Activated naive CD4-positive, alpha-beta T cell treated with anti-CD3 and anti-CD28 coated beads, Interleukin-2, amount 10 ng/mL, durations not matched to agents 7 days and 5 days (primary cell): ENCODE measurements at regions not wholly inside any gene's neighbourhood (a gene's known extent, or its start where the extent isn't known, plus 50 kb on each side); places are given as distances from the start of the nearest gene placed in this dataset.

ENCODE experiments used
- CTCF ChIA-PET: fragments of 350-600 bp; sonication (Branson Sonifier 250); formaldehyde crosslinking; loops from one replicate; lab custom pipeline; 2021; ENCODE audit warnings: antibody characterized with exemption; lab: Charles Lee
- DNase-seq: peaks from one replicate; pipeline ENCODE4 v3.0.0-alpha.2; 2020
- H3K27ac Mint-ChIP-seq: one replicate; pipeline ENCODE4 v1.8.0; 2021; ENCODE audit warnings: mild to moderate bottlenecking, moderate library complexity, mixed read lengths
- H3K27me3 Mint-ChIP-seq: one replicate; pipeline ENCODE4 v1.8.0; 2021; ENCODE audit warnings: mild to moderate bottlenecking, mixed read lengths
- H3K36me3 Mint-ChIP-seq: one replicate; pipeline ENCODE4 v1.8.0; 2021; ENCODE audit warnings: mixed read lengths
- H3K4me1 Mint-ChIP-seq: one replicate; pipeline ENCODE4 v1.8.0; 2021; ENCODE audit warnings: mixed read lengths
- H3K4me3 Mint-ChIP-seq: one replicate; pipeline ENCODE4 v1.8.0; 2021; ENCODE audit warnings: mild to moderate bottlenecking, moderate library complexity, mixed read lengths
- H3K9me3 Mint-ChIP-seq: one replicate; pipeline ENCODE4 v1.8.0; 2021; ENCODE audit warnings: mixed read lengths

DNA sequence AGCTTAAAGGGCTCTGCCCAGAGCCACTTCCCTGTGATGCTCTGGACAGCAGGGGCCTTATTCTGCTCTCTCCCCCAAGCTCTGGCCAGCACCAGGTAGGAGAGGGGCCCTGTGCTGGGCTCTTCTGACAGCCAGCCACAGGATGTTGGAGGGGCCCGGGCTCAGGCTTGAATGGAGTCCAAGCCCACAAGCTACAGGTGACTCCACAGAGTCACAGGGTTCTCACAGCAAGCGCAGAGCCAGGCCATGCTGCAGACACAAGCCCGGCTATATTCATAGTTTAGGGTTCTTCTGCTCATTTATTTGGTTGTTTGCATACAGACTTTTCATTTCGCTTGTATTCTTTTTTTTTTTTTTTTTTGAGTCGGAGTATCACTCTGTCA, 1392.8 kb downstream of the BRD1 start:
- CTCF ChIA-PET, result no interaction called here
- no peaks in the 10 kb centered on the region for H3K4me1 Mint-ChIP-seq
- H3K9me3 Mint-ChIP-seq, result no peaks in the 10 kb centered on the region
- no peak for DNase-seq
- no peak overlapping the region for H3K4me3 Mint-ChIP-seq
- no peaks in the 10 kb centered on the region for H3K36me3 Mint-ChIP-seq
- no peak overlapping the region for H3K27ac Mint-ChIP-seq
- no peaks in the 10 kb centered on the region for H3K27me3 Mint-ChIP-seq

DNA sequence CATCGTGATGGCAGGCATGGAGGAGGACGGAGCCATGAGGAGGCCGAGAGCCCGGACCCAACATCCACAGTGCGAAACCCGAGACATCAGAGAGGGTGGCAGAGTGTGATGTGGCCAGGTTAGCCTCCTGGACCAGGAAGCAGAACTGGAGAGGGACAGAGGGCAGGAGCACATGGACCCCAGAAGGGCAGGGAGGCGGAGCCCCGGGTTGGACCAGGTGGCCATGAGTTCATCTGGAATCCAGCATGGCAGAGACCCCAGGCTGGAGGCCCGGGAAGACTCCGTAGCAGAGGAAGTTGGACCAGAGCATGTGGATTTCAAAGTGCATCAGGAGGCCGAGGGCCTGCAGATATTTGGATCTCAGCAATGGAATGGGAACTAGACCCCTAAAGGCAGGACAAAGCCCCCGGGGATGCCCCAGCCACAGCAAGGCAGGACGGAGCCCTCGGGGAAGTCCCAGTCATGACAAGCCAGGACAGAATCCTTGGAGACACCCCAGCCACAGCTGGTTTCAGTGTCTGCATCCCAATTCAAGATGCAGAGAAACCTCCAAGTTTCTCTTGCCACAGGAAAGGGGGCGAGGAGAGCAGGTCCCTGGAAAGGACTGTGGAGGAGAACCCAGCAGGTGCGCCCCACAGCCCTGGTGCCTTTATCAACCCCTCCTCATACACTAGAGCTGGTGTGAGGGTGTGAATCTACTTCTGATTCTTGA, 1393.4 kb downstream of the BRD1 start:
- DNase-seq, result no peak
- H3K36me3 Mint-ChIP-seq, result no peaks in the 10 kb centered on the region
- no peaks in the 10 kb centered on the region for H3K27me3 Mint-ChIP-seq
- CTCF ChIA-PET, result no interaction called here
- no peaks in the 10 kb centered on the region for H3K4me1 Mint-ChIP-seq
- no peaks in the 10 kb centered on the region for H3K9me3 Mint-ChIP-seq
- no peak overlapping the region for H3K4me3 Mint-ChIP-seq
- no peak overlapping the region for H3K27ac Mint-ChIP-seq

GRCh38 chr22:48433647-48434046, 1394.0 kb downstream of the BRD1 start:
- no peaks in the 10 kb centered on the region for H3K9me3 Mint-ChIP-seq
- no peaks in the 10 kb centered on the region for H3K36me3 Mint-ChIP-seq
- H3K4me3 Mint-ChIP-seq, result no peak overlapping the region
- no peak overlapping the region for H3K27ac Mint-ChIP-seq
- H3K4me1 Mint-ChIP-seq, result no peaks in the 10 kb centered on the region
- CTCF ChIA-PET, result no interaction called here
- H3K27me3 Mint-ChIP-seq, result no peaks in the 10 kb centered on the region
- no peak for DNase-seq

- H3K9me3 Mint-ChIP-seq, result no peaks in the 10 kb centered on the region
- DNase-seq, result no peak
- no peaks in the 10 kb centered on the region for H3K4me1 Mint-ChIP-seq
- H3K36me3 Mint-ChIP-seq, result no peaks in the 10 kb centered on the region
- no peaks in the 10 kb centered on the region for H3K27me3 Mint-ChIP-seq
- no peak overlapping the region for H3K4me3 Mint-ChIP-seq
- H3K27ac Mint-ChIP-seq, result no peak overlapping the region
- CTCF ChIA-PET, result no interaction called here
Measured at GRCh38 chr22:48432781-48433518, 1394.7 kb downstream of the BRD1 start.

- Mint-ChIP-seq H3K27me3 (no peaks in the 10 kb centered on the region), H3K36me3 (no peaks in the 10 kb centered on the region), H3K9me3 (no peaks in the 10 kb centered on the region), H3K27ac (no peak overlapping the region), H3K4me1 (no peaks in the 10 kb centered on the region), H3K4me3 (no peak overlapping the region)
- CTCF ChIA-PET, result no interaction called here
- no peak for DNase-seq
Measured at GRCh38 chr22:48431536-48432315, 1395.9 kb downstream of the BRD1 start.

- Mint-ChIP-seq H3K4me3 (no peak overlapping the region), H3K4me1 (no peaks in the 10 kb centered on the region), H3K36me3 (no peaks in the 10 kb centered on the region), H3K27me3 (no peaks in the 10 kb centered on the region), H3K9me3 (no peaks in the 10 kb centered on the region), H3K27ac (no peak overlapping the region)
- CTCF ChIA-PET, result no interaction called here
- DNase-seq, result no peak
Measured at GRCh38 chr22:48431014-48431413, 1396.7 kb downstream of the BRD1 start.

- CTCF ChIA-PET, result no interaction called here
- no peaks in the 10 kb centered on the region for H3K27me3 Mint-ChIP-seq
Measured at GRCh38 chr22:48429446-48430020, 1398.1 kb downstream of the BRD1 start.

DNA sequence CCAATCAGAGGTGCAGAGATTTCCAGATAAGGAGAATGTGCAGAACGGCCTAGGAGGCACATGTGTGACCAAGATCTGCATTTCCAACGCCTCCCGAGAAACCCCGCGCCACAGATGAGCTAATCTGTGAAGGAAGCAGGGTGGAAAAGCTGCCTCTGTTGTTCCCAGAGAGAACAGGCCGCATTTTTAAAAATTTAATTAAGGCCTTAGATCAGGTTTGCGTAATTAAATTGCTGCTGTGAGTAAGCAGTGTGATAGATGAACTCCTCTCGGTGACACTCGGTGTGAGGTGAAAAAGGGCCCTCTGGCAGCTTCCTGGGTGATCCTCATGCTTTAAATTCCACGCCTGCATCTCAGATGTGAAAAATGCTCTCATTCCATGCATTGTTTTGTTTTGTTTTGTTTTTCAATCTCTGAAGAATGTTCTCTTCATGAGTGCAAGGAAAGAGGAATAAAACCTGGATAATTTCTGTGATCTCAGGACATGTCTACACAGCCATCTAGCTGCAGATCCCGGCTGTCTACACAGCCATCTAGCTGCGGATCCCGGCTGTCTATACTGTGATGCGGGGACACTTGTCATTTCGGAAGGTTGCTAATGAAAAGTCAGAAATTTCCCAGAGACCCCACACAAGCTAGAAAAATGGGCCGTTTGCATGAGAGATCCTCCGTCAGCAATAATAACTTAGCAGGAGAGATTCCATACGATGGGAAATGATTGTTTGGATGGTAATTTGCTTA, 1398.9 kb downstream of the BRD1 start:
- CTCF ChIA-PET, result no interaction called here
- H3K4me3 Mint-ChIP-seq, result no peak overlapping the region
- H3K4me1 Mint-ChIP-seq, result no peaks in the 10 kb centered on the region
- no peaks in the 10 kb centered on the region for H3K9me3 Mint-ChIP-seq
- H3K36me3 Mint-ChIP-seq, result no peaks in the 10 kb centered on the region
- no peaks in the 10 kb centered on the region for H3K27me3 Mint-ChIP-seq
- H3K27ac Mint-ChIP-seq, result no peak overlapping the region
- DNase-seq, result no peak

More at GRCh38 chr22:48429446-48430020, 1398.1 kb downstream of the BRD1 start:
- Mint-ChIP-seq H3K36me3 (no peaks in the 10 kb centered on the region), H3K4me3 (no peak overlapping the region), H3K4me1 (no peaks in the 10 kb centered on the region), H3K9me3 (no peaks in the 10 kb centered on the region), H3K27ac (no peak overlapping the region)
- DNase-seq, result no peak

GRCh38 chr22:48427731-48428211, 1399.9 kb downstream of the BRD1 start:
- no peak overlapping the region for H3K27ac Mint-ChIP-seq
- no peak for DNase-seq
- H3K4me3 Mint-ChIP-seq, result no peak overlapping the region
- no peaks in the 10 kb centered on the region for H3K27me3 Mint-ChIP-seq
- CTCF ChIA-PET, result no interaction called here
- H3K4me1 Mint-ChIP-seq, result no peaks in the 10 kb centered on the region
- H3K36me3 Mint-ChIP-seq, result no peaks in the 10 kb centered on the region
- H3K9me3 Mint-ChIP-seq, result no peaks in the 10 kb centered on the region

GRCh38 chr22:48426466-48427380, 1401.0 kb downstream of the BRD1 start:
- Mint-ChIP-seq H3K4me3 (no peak overlapping the region), H3K36me3 (no peaks in the 10 kb centered on the region)
- CTCF ChIA-PET, result no interaction called here

DNA sequence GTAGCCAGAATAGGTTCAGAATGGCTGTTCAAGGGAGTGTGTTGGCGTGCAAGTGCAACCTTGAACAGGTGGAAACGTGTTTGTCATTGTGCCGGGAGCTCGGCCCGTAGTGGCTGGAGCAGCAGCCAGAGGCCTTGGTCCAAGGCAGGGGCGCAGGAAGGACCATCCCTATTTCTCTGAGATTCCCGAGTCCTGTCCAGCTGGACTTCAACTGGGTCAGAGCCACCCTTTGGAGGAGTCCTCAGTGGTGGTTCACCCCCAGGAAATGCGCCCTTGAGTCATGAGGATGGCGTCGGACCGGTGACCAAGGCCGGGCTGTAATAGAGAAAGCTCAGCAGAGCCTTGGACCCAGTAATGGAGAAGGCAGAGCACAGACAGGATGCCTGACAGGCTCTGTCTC, 1402.0 kb downstream of the BRD1 start:
- H3K4me1 Mint-ChIP-seq, result no peaks in the 10 kb centered on the region
- no peaks in the 10 kb centered on the region for H3K27me3 Mint-ChIP-seq
- H3K36me3 Mint-ChIP-seq, result no peaks in the 10 kb centered on the region
- CTCF ChIA-PET, result no interaction called here
- no peaks in the 10 kb centered on the region for H3K9me3 Mint-ChIP-seq
- no peak overlapping the region for H3K4me3 Mint-ChIP-seq
- no peak overlapping the region for H3K27ac Mint-ChIP-seq
- no peak for DNase-seq

More at GRCh38 chr22:48426466-48427380, 1401.0 kb downstream of the BRD1 start:
- H3K9me3 Mint-ChIP-seq, result no peaks in the 10 kb centered on the region
- no peaks in the 10 kb centered on the region for H3K27me3 Mint-ChIP-seq
- DNase-seq, result no peak
- H3K27ac Mint-ChIP-seq, result no peak overlapping the region
- no peaks in the 10 kb centered on the region for H3K4me1 Mint-ChIP-seq

DNA sequence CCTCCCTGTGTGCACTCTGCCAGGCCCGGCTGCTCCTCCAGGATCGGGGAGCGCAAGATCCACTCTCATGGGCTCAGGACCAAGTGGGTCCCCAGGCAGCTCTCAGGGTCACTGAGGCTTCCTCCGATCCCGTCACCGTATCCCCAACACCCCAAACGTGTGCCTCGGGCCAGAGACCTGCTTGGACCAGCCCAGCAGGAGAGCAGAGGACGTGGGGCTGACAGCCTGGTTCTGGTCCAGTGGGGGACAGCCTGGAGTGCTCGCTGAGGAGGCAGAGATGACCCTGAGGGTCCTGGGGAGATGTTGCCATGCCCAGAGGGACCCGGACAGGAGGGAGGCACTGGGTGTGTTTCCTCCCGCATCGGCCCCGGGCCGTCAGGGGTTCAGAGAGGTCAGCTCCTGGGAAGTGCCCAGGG, 1402.6 kb downstream of the BRD1 start:
- Mint-ChIP-seq H3K36me3 (no peaks in the 10 kb centered on the region), H3K4me1 (no peaks in the 10 kb centered on the region), H3K4me3 (no peak overlapping the region), H3K27ac (no peak overlapping the region), H3K27me3 (no peaks in the 10 kb centered on the region), H3K9me3 (no peaks in the 10 kb centered on the region)
- CTCF ChIA-PET, result no interaction called here
- no peak for DNase-seq

DNA sequence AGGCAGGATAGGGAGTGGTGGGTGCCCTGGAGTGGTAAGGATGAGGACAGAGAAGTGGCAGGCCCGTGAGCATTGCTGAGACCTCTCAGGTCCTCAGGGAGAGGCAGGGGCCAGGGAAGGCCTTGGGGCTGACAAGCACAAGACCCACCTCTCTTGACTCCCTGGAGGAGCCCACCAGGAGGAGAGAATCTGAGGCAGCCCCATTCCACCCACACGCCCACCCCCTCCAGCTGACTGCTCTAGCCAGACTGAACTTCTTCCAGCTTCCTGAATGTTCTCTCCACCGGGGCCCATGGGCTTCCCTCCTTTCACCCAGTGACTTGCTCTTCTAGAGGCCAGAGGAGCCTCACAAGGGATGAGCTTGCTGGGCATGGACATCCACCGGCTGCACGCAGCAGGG, 1403.0 kb downstream of the BRD1 start:
- Mint-ChIP-seq H3K4me3 (no peak overlapping the region), H3K4me1 (no peaks in the 10 kb centered on the region), H3K27ac (no peak overlapping the region), H3K36me3 (no peaks in the 10 kb centered on the region), H3K27me3 (no peaks in the 10 kb centered on the region), H3K9me3 (no peaks in the 10 kb centered on the region)
- CTCF ChIA-PET, result no interaction called here
- no peak for DNase-seq
